Stimulated activated naive B cell treated with anti-CD40 and anti-IgM and Interleukin-4, amounts not matched to agents 10 μg/mL and 1 μg/mL and 100 μg/mL, for 72 hours (primary cell): ENCODE measurements at regions not wholly inside any gene's neighbourhood (a gene's known extent, or its start where the extent isn't known, plus 50 kb on each side); places are given as distances from the start of the nearest gene placed in this dataset.
"Not testable (repeated sequence)": the region's sequence is repeated elsewhere in the genome, so short reads cannot be mapped to it uniquely, and the experiment has no call there.

Source experiments
- ATAC-seq, 2 donors: fragments of 150-1000 bp; cut with Tn5 transposase; replicated peaks; 2 replicates each; pipeline ENCODE4 v1.10.0; 2021; ENCODE audit warnings: moderate library complexity in 1 of 2
- DNase-seq: peaks from one replicate; pipeline ENCODE4 v3.0.0; 2021
- H3K27ac Mint-ChIP-seq: one replicate; pipeline ENCODE4 v1.8.0; 2022; ENCODE audit warnings: mild to moderate bottlenecking, mixed read lengths
- H3K27me3 Mint-ChIP-seq, 2 donors: one replicate each; pipeline ENCODE4 v1.8.0; 2022; ENCODE audit warnings: mixed read lengths in 2 of 2
- H3K36me3 Mint-ChIP-seq, 2 donors: one replicate each; pipeline ENCODE4 v1.8.0; 2022; ENCODE audit warnings: mixed read lengths in 2 of 2, mild to moderate bottlenecking in 1 of 2
- H3K4me1 Mint-ChIP-seq, 2 donors: one replicate each; pipeline ENCODE4 v1.8.0; 2022; ENCODE audit warnings: mixed read lengths in 2 of 2, mild to moderate bottlenecking in 1 of 2
- H3K4me3 Mint-ChIP-seq, 2 donors: one replicate each; pipeline ENCODE4 v1.8.0; 2022; ENCODE audit warnings: mild to moderate bottlenecking in 2 of 2, mixed read lengths in 2 of 2, moderate library complexity in 1 of 2
- H3K9me3 Mint-ChIP-seq, 2 donors: one replicate each; pipeline ENCODE4 v1.8.0; 2022; ENCODE audit warnings: mixed read lengths in 2 of 2, mild to moderate bottlenecking in 1 of 2

- peaks cover 11 to 15% of the 10 kb centered on the region in 2 donors for H3K9me3 Mint-ChIP-seq
- H3K36me3 Mint-ChIP-seq, result peaks cover 38% of the 10 kb centered on the region in 2 donors
- DNase-seq (peak; percentile 71), ATAC-seq (peak; percentile 78 to 86)
- peaks cover 47 to 59% of the 10 kb centered on the region in 2 donors for H3K4me1 Mint-ChIP-seq
- H3K27me3 Mint-ChIP-seq, result no peaks in the 10 kb centered on the region
- peak overlapping the region; percentile 77 to 79 for H3K4me3 Mint-ChIP-seq
- peak overlapping the region; percentile 96 for H3K27ac Mint-ChIP-seq
Measured at GRCh38 chr12:47361389-47362021, 281.7 kb upstream of the AMIGO2 start.

- H3K36me3 Mint-ChIP-seq, result peaks cover 39 to 40% of the 10 kb centered on the region in 2 donors
- peak overlapping the region; percentile 96 for H3K27ac Mint-ChIP-seq
- DNase-seq (no peak), ATAC-seq (peak; percentile 17 to 18)
- H3K9me3 Mint-ChIP-seq, result peaks cover 11 to 15% of the 10 kb centered on the region in 2 donors
- peaks cover 48 to 65% of the 10 kb centered on the region in 2 donors for H3K4me1 Mint-ChIP-seq
- no peaks in the 10 kb centered on the region for H3K27me3 Mint-ChIP-seq
- peak overlapping the region; percentile 77 to 79 for H3K4me3 Mint-ChIP-seq
Measured at GRCh38 chr12:47360771-47361388, 281.1 kb upstream of the AMIGO2 start.

GRCh38 chr12:47360093-47360480 is 280.3 kb upstream of the AMIGO2 start:
- DNase-seq (no peak), ATAC-seq (no peak)
- peak overlapping the region; percentile 77 to 79 for H3K4me3 Mint-ChIP-seq
- no peaks in the 10 kb centered on the region for H3K27me3 Mint-ChIP-seq
- peaks cover 36 to 38% of the 10 kb centered on the region in 2 donors for H3K36me3 Mint-ChIP-seq
- peak overlapping the region; percentile 96 for H3K27ac Mint-ChIP-seq
- H3K9me3 Mint-ChIP-seq, result peaks cover 13 to 15% of the 10 kb centered on the region in 2 donors
- peaks cover 51 to 71% of the 10 kb centered on the region in 2 donors for H3K4me1 Mint-ChIP-seq

GRCh38 chr12:47359310-47360092 is 279.7 kb upstream of the AMIGO2 start:
- Mint-ChIP-seq H3K4me3 (peak overlapping the region; percentile 62 to 71), H3K36me3 (peaks cover 36 to 38% of the 10 kb centered on the region in 2 donors), H3K27ac (peak overlapping the region; percentile 96), H3K4me1 (peaks cover 51 to 72% of the 10 kb centered on the region in 2 donors), H3K27me3 (no peaks in the 10 kb centered on the region), H3K9me3 (peaks cover 13 to 15% of the 10 kb centered on the region in 2 donors)
- DNase-seq (no peak), ATAC-seq (peak; percentile 15 to 29)

- H3K27me3 Mint-ChIP-seq, ATAC-seq, DNase-seq: not testable (repeated sequence)
- Mint-ChIP-seq H3K9me3 (peaks cover 18 to 26% of the 10 kb centered on the region in 2 donors), H3K4me3 (peak overlapping the region; percentile 53 to 67), H3K4me1 (peaks cover 54 to 76% of the 10 kb centered on the region in 2 donors), H3K36me3 (peaks cover 39 to 45% of the 10 kb centered on the region in 2 donors), H3K27ac (peak overlapping the region; percentile 96)
Measured at GRCh38 chr12:47357006-47357405, 277.2 kb upstream of the AMIGO2 start.

- peak; percentile 85 to 86 for ATAC-seq
- Mint-ChIP-seq H3K9me3 (peaks cover 18 to 26% of the 10 kb centered on the region in 2 donors), H3K4me3 (peak overlapping the region; percentile 53 to 67), H3K27me3 (no peaks in the 10 kb centered on the region), H3K4me1 (peaks cover 50 to 73% of the 10 kb centered on the region in 2 donors), H3K27ac (peak overlapping the region; percentile 96), H3K36me3 (peaks cover 40 to 45% of the 10 kb centered on the region in 2 donors)
- peak; percentile 76 for DNase-seq
Measured at GRCh38 chr12:47356129-47356700, 276.5 kb upstream of the AMIGO2 start.

GRCh38 chr12:47353508-47353907 is 273.7 kb upstream of the AMIGO2 start:
- no peak for ATAC-seq
- Mint-ChIP-seq H3K27me3 (no peaks in the 10 kb centered on the region), H3K4me3 (peak overlapping the region; percentile 82 to 83), H3K4me1 (peaks cover 40 to 75% of the 10 kb centered on the region in 2 donors), H3K36me3 (peaks cover 33 to 35% of the 10 kb centered on the region in 2 donors), H3K9me3 (peaks cover 14 to 22% of the 10 kb centered on the region in 2 donors), H3K27ac (peak overlapping the region; percentile 94)
- no peak for DNase-seq

DNA sequence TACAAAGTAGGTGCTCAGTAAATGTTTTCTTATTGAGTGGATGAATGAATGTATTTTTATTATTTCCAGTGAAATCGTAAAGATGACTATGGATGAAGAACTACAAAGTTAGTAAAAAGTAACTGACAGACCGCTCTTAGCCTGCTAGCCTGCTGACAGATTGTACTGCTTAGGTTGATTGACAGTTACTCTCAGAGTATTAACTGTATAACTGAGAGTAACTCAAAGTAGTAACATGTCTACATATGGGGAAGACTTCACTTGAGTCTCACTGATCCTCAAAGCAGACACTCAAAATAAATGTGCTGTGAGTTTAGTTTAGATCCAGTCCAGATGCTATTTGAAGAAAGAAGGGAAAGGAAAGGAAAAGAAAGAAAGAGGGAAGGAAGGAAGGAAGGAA is 272.3 kb upstream of the AMIGO2 start:
- Mint-ChIP-seq H3K27ac (peak overlapping the region; percentile 94), H3K27me3 (no peaks in the 10 kb centered on the region), H3K4me3 (peak overlapping the region; percentile 54 to 64), H3K36me3 (peaks cover 20 to 23% of the 10 kb centered on the region in 2 donors), H3K4me1 (peaks cover 33 to 62% of the 10 kb centered on the region in 2 donors), H3K9me3 (peaks cover 10 to 15% of the 10 kb centered on the region in 2 donors)
- ATAC-seq (no peak), DNase-seq (no peak)

DNA sequence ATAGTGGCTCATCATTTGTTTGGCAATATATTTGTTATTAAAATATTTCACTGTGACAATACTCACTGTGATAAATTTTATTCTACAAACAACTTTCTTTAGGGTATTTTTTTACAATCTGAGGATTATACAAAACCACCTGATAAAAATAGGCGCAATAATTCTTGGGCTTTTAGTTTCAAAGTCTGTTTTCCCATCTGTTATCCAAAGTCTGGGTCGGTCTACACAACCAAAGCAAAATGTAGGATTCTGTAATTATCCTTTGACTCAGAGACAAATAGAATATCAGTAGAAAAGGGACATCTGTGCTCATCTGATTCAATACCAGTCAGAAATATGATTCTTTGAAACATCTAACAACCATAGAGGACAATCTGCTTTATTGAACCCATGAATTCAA is 271.8 kb upstream of the AMIGO2 start:
- DNase-seq (no peak), ATAC-seq (no peak)
- Mint-ChIP-seq H3K9me3 (peaks cover 7 to 10% of the 10 kb centered on the region in 2 donors), H3K27ac (peak overlapping the region; percentile 94), H3K27me3 (no peaks in the 10 kb centered on the region), H3K36me3 (peaks cover 14 to 18% of the 10 kb centered on the region in 2 donors), H3K4me3 (no peak overlapping the region), H3K4me1 (peaks cover 33 to 59% of the 10 kb centered on the region in 2 donors)

DNA sequence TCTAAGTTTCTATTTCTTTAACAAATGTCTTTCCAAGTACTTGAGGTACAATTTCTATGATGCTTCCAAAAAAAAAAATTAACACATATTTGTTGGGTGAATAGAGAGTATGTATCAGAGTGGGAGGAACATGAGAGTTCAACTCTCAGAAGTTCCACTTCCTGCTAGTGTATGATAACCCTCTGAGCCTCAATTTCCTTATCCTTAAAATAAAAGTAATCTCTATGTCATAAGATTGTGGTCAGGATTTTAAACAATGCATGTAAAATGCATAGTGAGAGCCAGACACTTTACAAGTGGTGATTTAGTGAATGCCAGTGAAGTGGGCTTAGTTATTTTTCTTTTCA is 270.3 kb upstream of the AMIGO2 start:
- Mint-ChIP-seq H3K4me1 (peaks cover 28 to 52% of the 10 kb centered on the region in 2 donors), H3K36me3 (peaks cover 9 to 12% of the 10 kb centered on the region in 2 donors), H3K9me3 (peaks cover 5 to 10% of the 10 kb centered on the region in 2 donors), H3K27ac (peak overlapping the region; percentile 97), H3K27me3 (no peaks in the 10 kb centered on the region), H3K4me3 (peak overlapping the region; percentile 32 to 58)
- no peak for DNase-seq
- peak; percentile 69 to 74 for ATAC-seq

- peak overlapping the region; percentile 97 for H3K27ac Mint-ChIP-seq
- peaks cover 5 to 10% of the 10 kb centered on the region in 2 donors for H3K9me3 Mint-ChIP-seq
- H3K27me3 Mint-ChIP-seq, result no peaks in the 10 kb centered on the region
- peaks cover 9 to 12% of the 10 kb centered on the region in 2 donors for H3K36me3 Mint-ChIP-seq
- DNase-seq, result peak; percentile 52
- peak; percentile 87 to 88 for ATAC-seq
- peak overlapping the region; percentile 32 to 59 for H3K4me3 Mint-ChIP-seq
- H3K4me1 Mint-ChIP-seq, result peaks cover 28 to 50% of the 10 kb centered on the region in 2 donors
Measured at GRCh38 chr12:47349137-47350061, 269.6 kb upstream of the AMIGO2 start.

DNA sequence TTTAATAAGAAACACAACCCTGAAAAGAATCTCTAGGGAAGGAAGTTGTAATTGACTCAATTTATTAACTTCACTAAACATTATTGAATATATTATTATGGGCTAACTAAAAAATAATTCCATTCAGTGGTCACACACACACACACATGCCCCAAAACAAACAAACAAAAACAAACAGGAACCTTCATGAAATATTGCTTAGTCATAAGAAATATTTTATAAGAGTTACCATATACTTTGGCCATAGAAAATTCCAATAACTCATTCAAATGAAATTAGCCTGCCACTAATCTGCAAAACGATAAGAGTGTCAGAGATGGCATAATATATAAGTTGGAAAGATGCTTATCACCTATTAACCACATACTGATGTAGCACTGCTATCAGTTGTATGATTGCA is 268.4 kb upstream of the AMIGO2 start:
- H3K4me3 Mint-ChIP-seq, result no peak overlapping the region
- peaks cover 3 to 8% of the 10 kb centered on the region in 2 donors for H3K36me3 Mint-ChIP-seq
- peaks cover 2 to 4% of the 10 kb centered on the region in 2 donors for H3K9me3 Mint-ChIP-seq
- ATAC-seq (no peak), DNase-seq (no peak)
- peak overlapping the region; percentile 31 for H3K27ac Mint-ChIP-seq
- H3K4me1 Mint-ChIP-seq, result peaks cover 19 to 41% of the 10 kb centered on the region in 2 donors
- H3K27me3 Mint-ChIP-seq, result no peaks in the 10 kb centered on the region
